Loucy (cell line): ENCODE measurements at regions not wholly inside any gene's neighbourhood (a gene's known extent, or its start where the extent isn't known, plus 50 kb on each side); places are given as distances from the start of the nearest gene placed in this dataset.

Source experiments
- H2AFZ ChIP-seq: fragments of 200-600 bp; sonication (generic); 2 replicates; pipeline ENCODE4 v1.6.0; 2016; ENCODE audit warnings: antibody characterized with exemption, mild to moderate bottlenecking, low read length, moderate library complexity
- H3F3A ChIP-seq: fragments of 200-600 bp; 2 replicates; pipeline ENCODE4 v1.6.0; 2016; ENCODE audit warnings: antibody characterized with exemption, low read depth, mild to moderate bottlenecking
- H3K27me3 ChIP-seq: fragments of 200-600 bp; sonication (generic); 2 replicates; pipeline ENCODE4 v1.6.1; 2014; ENCODE audit warnings: low read length, mild to moderate bottlenecking; ENCODE audit not compliant: insufficient read depth, poor library complexity, severe bottlenecking
- H3K36me3 ChIP-seq: fragments of 200-600 bp; sonication (generic); 2 replicates; pipeline ENCODE4 v1.6.1; 2016; ENCODE audit warnings: low read length; ENCODE audit not compliant: insufficient read depth
- H3K4me1 ChIP-seq: fragments of 200-600 bp; sonication (generic); 2 replicates; pipeline ENCODE4 v1.5.1; 2014; ENCODE audit warnings: low read length, mild to moderate bottlenecking; ENCODE audit not compliant: insufficient read depth, poor library complexity, severe bottlenecking
- H3K4me2 ChIP-seq: fragments of 200-600 bp; sonication (generic); 2 replicates; pipeline ENCODE4 v1.6.0; 2014; ENCODE audit warnings: antibody characterized with exemption, low read length, low read depth, mild to moderate bottlenecking; ENCODE audit not compliant: poor library complexity, severe bottlenecking
- H3K4me3 ChIP-seq: fragments of 200-600 bp; sonication (generic); 2 replicates; pipeline ENCODE4 v1.5.1; 2014; ENCODE audit warnings: low read length, mild to moderate bottlenecking, mixed read lengths; ENCODE audit not compliant: poor library complexity, severe bottlenecking
- H3K79me2 ChIP-seq: fragments of 200-600 bp; sonication (generic); 2 replicates; pipeline ENCODE4 v1.6.1; 2014; ENCODE audit warnings: low read length; ENCODE audit not compliant: insufficient read depth
- H3K9ac ChIP-seq: fragments of 200-600 bp; sonication (generic); 2 replicates; pipeline ENCODE4 v1.6.0; 2014; ENCODE audit warnings: mild to moderate bottlenecking, low read depth, low read length, moderate library complexity; ENCODE audit not compliant: poor library complexity, severe bottlenecking
- H3K9me2 ChIP-seq: fragments of 200-600 bp; sonication (generic); replicated peaks from 2 replicates; pipeline ENCODE4 v1.6.1; 2016; ENCODE audit warnings: low read depth, low read length, mixed read lengths
- H3K9me3 ChIP-seq: fragments of 200-600 bp; sonication (generic); 2 replicates; pipeline ENCODE4 v1.6.1; 2014; ENCODE audit warnings: mild to moderate bottlenecking, antibody characterized with exemption, low read length, low read depth; ENCODE audit not compliant: insufficient read depth
- H4K20me1 ChIP-seq: fragments of 200-600 bp; sonication (generic); 2 replicates; pipeline ENCODE4 v1.6.0; 2014; ENCODE audit warnings: antibody characterized with exemption, low read length, mild to moderate bottlenecking; ENCODE audit not compliant: insufficient read depth, poor library complexity, severe bottlenecking
- CTCF ChIP-seq: fragments of 200-600 bp; sonication (generic); conservative IDR thresholded peaks from 2 replicates; pipeline ENCODE4 v1.5.1; 2014; ENCODE audit warnings: mild to moderate bottlenecking, antibody characterized with exemption, low read length
- EZH2phosphoT487 ChIP-seq: fragments of 200-600 bp; IDR thresholded peaks from 2 replicates; pipeline ENCODE4 v1.6.1; 2018; ENCODE audit warnings: antibody characterized with exemption, mild to moderate bottlenecking, moderate library complexity, borderline replicate concordance

- Histone ChIP-seq H3F3A (no peaks in the 10 kb centered on the region), H4K20me1 (no peaks in the 10 kb centered on the region), H3K9me2 (no peaks in the 10 kb centered on the region), H3K4me1 (no peaks in the 10 kb centered on the region), H3K9me3 (no peaks in the 10 kb centered on the region), H3K36me3 (no peaks in the 10 kb centered on the region), H3K9ac (no peak overlapping the region), H3K79me2 (no peaks in the 10 kb centered on the region), H3K4me2 (no peak overlapping the region), H3K27me3 (no peaks in the 10 kb centered on the region), H3K4me3 (no peak overlapping the region), H2AFZ (no peak overlapping the region)
- no peak for TF ChIP-seq CTCF
- no peak for TF ChIP-seq EZH2phosphoT487
Observed at GRCh38 chr5:13524936-13525335, 419.6 kb downstream of the DNAH5 start.

GRCh38 chr5:13519131-13519530 lies 425.4 kb downstream of the DNAH5 start:
- no peak overlapping the region for H2AFZ ChIP-seq
- TF ChIP-seq EZH2phosphoT487 = no peak
- TF ChIP-seq CTCF = no peak
- no peaks in the 10 kb centered on the region for H3K27me3 ChIP-seq
- no peak overlapping the region for H3K4me3 ChIP-seq
- H3K79me2 ChIP-seq = no peaks in the 10 kb centered on the region
- H4K20me1 ChIP-seq = no peaks in the 10 kb centered on the region
- H3F3A ChIP-seq = no peaks in the 10 kb centered on the region
- H3K9me3 ChIP-seq = no peaks in the 10 kb centered on the region; the same call in 1 of the 2 replicates
- H3K4me2 ChIP-seq = no peak overlapping the region
- no peaks in the 10 kb centered on the region for H3K36me3 ChIP-seq
- H3K4me1 ChIP-seq = no peaks in the 10 kb centered on the region
- H3K9me2 ChIP-seq = no peaks in the 10 kb centered on the region
- no peak overlapping the region for H3K9ac ChIP-seq

- no peak overlapping the region for H3K9ac ChIP-seq
- no peaks in the 10 kb centered on the region for H3K9me2 ChIP-seq
- no peaks in the 10 kb centered on the region for H3F3A ChIP-seq
- no peak overlapping the region for H3K4me3 ChIP-seq
- no peaks in the 10 kb centered on the region for H3K79me2 ChIP-seq
- no peaks in the 10 kb centered on the region for H4K20me1 ChIP-seq
- H3K4me2 ChIP-seq = no peak overlapping the region
- H3K4me1 ChIP-seq = no peaks in the 10 kb centered on the region
- H3K9me3 ChIP-seq = no peaks in the 10 kb centered on the region; the same call in 1 of the 2 replicates
- no peaks in the 10 kb centered on the region for H3K27me3 ChIP-seq
- TF ChIP-seq CTCF (no peak), EZH2phosphoT487 (no peak)
- H2AFZ ChIP-seq = no peak overlapping the region
- no peaks in the 10 kb centered on the region for H3K36me3 ChIP-seq
Observed at GRCh38 chr5:13516195-13516594, 428.3 kb downstream of the DNAH5 start.
